ENCODE measurements at regions not wholly inside any gene's neighbourhood (a gene's known extent, or its start where the extent isn't known, plus 50 kb on each side); places are given as distances from the start of the nearest gene placed in this dataset.

DNA sequence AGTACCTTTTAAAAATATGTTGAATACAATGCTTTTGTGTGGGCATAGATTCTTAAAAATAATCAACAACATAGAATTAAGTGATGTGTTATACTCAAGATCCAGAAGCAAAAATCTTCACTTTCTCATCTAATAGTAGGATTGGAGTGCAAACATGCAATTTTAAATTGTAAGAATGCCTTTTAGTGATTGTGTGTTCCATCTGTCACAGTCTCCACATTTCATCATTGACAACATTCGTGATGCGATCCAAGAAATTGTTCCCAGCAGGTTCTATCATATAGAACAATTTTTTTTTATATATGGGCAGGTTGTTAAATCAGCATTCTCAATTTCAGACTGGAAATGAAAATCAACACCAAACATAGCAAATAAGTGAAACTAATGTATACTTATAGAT, 1671.8 kb upstream of the SLC39A10 start:
- TF ChIP-seq, protein P1, sequence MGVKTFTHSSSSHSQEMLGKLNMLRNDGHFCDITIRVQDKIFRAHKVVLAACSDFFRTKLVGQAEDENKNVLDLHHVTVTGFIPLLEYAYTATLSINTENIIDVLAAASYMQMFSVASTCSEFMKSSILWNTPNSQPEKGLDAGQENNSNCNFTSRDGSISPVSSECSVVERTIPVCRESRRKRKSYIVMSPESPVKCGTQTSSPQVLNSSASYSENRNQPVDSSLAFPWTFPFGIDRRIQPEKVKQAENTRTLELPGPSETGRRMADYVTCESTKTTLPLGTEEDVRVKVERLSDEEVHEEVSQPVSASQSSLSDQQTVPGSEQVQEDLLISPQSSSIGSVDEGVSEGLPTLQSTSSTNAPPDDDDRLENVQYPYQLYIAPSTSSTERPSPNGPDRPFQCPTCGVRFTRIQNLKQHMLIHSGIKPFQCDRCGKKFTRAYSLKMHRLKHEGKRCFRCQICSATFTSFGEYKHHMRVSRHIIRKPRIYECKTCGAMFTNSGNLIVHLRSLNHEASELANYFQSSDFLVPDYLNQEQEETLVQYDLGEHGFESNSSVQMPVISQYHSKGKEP (tag by site-specific recombination; IDR thresholded peaks at IDR 0.05) = no peak
- TF ChIP-seq, protein P2, sequence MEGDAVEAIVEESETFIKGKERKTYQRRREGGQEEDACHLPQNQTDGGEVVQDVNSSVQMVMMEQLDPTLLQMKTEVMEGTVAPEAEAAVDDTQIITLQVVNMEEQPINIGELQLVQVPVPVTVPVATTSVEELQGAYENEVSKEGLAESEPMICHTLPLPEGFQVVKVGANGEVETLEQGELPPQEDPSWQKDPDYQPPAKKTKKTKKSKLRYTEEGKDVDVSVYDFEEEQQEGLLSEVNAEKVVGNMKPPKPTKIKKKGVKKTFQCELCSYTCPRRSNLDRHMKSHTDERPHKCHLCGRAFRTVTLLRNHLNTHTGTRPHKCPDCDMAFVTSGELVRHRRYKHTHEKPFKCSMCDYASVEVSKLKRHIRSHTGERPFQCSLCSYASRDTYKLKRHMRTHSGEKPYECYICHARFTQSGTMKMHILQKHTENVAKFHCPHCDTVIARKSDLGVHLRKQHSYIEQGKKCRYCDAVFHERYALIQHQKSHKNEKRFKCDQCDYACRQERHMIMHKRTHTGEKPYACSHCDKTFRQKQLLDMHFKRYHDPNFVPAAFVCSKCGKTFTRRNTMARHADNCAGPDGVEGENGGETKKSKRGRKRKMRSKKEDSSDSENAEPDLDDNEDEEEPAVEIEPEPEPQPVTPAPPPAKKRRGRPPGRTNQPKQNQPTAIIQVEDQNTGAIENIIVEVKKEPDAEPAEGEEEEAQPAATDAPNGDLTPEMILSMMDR (tag by site-specific recombination; IDR thresholded peaks at IDR 0.05) = no peak
- TF ChIP-seq ZNF416 (tag by site-specific recombination; IDR thresholded peaks at IDR 0.05) (no peak), ZNF311 (tag by site-specific recombination; IDR thresholded peaks at IDR 0.05; ENCODE audit: borderline replicate concordance) (no peak), ZNF571 (tag by site-specific recombination; IDR thresholded peaks at IDR 0.05) (no peak), PRDM1 (tag by site-specific recombination; IDR thresholded peaks at IDR 0.05) (no peak), ZNF391 (tag by site-specific recombination; IDR thresholded peaks at IDR 0.05; ENCODE audit: borderline replicate concordance, low read depth) (no peak)
